ENCODE measurements at regions not wholly inside any gene's neighbourhood (a gene's known extent, or its start where the extent isn't known, plus 50 kb on each side); places are given as distances from the start of the nearest gene placed in this dataset.

DNA sequence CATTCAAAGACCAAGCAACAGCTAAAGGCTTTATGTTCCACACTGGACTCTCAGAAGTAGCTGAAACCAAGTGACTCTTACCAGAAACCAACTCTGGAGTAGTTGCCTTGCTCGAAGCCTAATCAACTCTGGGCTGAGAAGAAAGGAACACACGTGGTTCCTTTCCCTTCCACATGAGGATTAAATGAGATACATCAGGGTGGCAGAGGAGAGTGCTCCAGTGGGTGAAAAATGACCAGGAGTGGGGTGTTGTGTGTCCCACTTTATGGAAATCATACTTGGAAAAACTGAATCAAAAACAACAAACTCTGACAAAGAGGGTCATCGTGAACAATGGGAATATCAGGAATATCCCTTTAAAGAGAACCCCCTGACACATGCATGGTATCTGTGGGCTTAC lies 234.2 kb upstream of the ASIC2 start:
- Histone ChIP-seq H3K36me3 (ENCODE audit: control insufficient read depth, insufficient read depth, low read length) (no peaks in the 10 kb centered on the region), H3K4me3 (replicated peaks in 1 of 4; ENCODE audit: control extremely low read depth in 1 of 4, insufficient read depth in 1 of 4, low read depth in 3 of 4, low read length in 4 of 4) (no peak overlapping the region), H3K9ac (ENCODE audit: insufficient read depth, low read length) (no peak overlapping the region), H2AFZ (ENCODE audit: low read length) (no peak overlapping the region), H3K27ac (ENCODE audit: insufficient read depth, low read length) (no peak overlapping the region), H4K20me1 (ENCODE audit: control insufficient read depth, extremely low read depth, insufficient read depth, low read length) (no peaks in the 10 kb centered on the region), H3K4me2 (ENCODE audit: extremely low read depth, insufficient read depth, low read length) (no peak overlapping the region), H3K79me2 (ENCODE audit: control insufficient read depth, insufficient read depth, low read length) (no peaks in the 10 kb centered on the region), H3K9me3 (ENCODE audit: control insufficient read depth, insufficient read depth, low read depth, low read length) (no peaks in the 10 kb centered on the region), H3K27me3 (ENCODE audit: control insufficient read depth, insufficient read depth, low read length) (no peaks in the 10 kb centered on the region), H3K4me1 (ENCODE audit: control insufficient read depth, extremely low read depth, insufficient read depth, low read length) (no peaks in the 10 kb centered on the region)
- TF ChIP-seq EZH2 (IDR thresholded peaks at IDR 0.05; ENCODE audit: low read length, missing control alignments) (no peak), CTCF (conservative IDR thresholded peaks at IDR 0.05 in 1 of 2, IDR thresholded peaks at IDR 0.05 in 1 of 2; ENCODE audit: low read depth in 1 of 2, low read length in 2 of 2) (no peak)
- DNase-seq (ENCODE audit: low read depth in 2 of 2) = no peak

DNA sequence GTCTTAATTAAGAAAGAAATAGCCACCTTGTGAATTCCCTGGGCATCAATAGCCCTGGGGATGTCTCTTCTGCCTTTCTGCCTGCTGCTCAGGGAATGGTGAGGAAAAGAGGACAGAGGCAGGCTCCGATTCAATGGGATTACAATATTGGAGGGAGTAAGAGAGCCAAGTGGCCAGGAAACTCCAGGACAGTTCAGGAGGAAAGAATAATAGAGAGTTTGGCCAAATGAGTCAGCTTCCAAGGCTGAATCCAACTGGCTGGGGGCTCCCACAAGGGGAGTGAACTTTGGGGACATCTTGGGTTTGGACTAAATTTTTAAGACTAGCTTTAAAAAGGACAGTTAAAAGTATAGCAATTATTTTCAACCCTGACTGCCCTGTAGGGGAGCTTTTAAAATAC lies 235.8 kb upstream of the ASIC2 start:
- Histone ChIP-seq H4K20me1 (ENCODE audit: control insufficient read depth, extremely low read depth, insufficient read depth, low read length) (no peaks in the 10 kb centered on the region), H3K27ac (ENCODE audit: insufficient read depth, low read length) (no peak overlapping the region), H3K36me3 (ENCODE audit: control insufficient read depth, insufficient read depth, low read length) (no peaks in the 10 kb centered on the region), H3K79me2 (ENCODE audit: control insufficient read depth, insufficient read depth, low read length) (no peaks in the 10 kb centered on the region), H2AFZ (ENCODE audit: low read length) (no peak overlapping the region), H3K9me3 (ENCODE audit: control insufficient read depth, insufficient read depth, low read depth, low read length) (no peaks in the 10 kb centered on the region), H3K4me1 (ENCODE audit: control insufficient read depth, extremely low read depth, insufficient read depth, low read length) (no peaks in the 10 kb centered on the region), H3K9ac (ENCODE audit: insufficient read depth, low read length) (no peak overlapping the region), H3K27me3 (ENCODE audit: control insufficient read depth, insufficient read depth, low read length) (no peaks in the 10 kb centered on the region), H3K4me2 (ENCODE audit: extremely low read depth, insufficient read depth, low read length) (no peak overlapping the region), H3K4me3 (replicated peaks in 1 of 4; ENCODE audit: control extremely low read depth in 1 of 4, insufficient read depth in 1 of 4, low read depth in 3 of 4, low read length in 4 of 4) (no peak overlapping the region)
- TF ChIP-seq CTCF (conservative IDR thresholded peaks at IDR 0.05 in 1 of 2, IDR thresholded peaks at IDR 0.05 in 1 of 2; ENCODE audit: low read depth in 1 of 2, low read length in 2 of 2) = no peak
- TF ChIP-seq EZH2 (IDR thresholded peaks at IDR 0.05; ENCODE audit: low read length, missing control alignments) = no peak
- no peak for DNase-seq (ENCODE audit: low read depth in 2 of 2)

DNA sequence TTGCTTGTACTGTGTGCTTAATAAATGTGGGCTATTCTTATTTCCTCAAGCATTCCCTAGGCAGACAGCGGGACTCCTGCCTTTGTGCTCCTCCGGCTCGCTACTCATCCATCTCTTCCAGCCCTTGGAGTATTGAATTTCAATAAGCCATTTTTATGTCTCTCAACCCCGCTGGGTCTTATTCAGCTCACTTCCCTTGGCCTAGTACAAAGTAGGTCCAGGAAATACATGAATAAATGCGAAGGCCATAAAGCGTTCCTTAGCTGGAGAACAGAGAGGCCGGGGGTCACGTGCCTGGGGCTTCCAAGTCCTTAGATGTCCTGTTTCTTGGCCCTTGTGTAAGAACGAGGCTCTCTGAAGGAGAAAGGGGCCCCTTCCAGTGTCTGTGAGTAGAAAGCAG lies 236.7 kb upstream of the ASIC2 start:
- no peak for DNase-seq (ENCODE audit: low read depth in 2 of 2)
- no peak overlapping the region for H2AFZ ChIP-seq (ENCODE audit: low read length)
- H3K4me2 ChIP-seq (ENCODE audit: extremely low read depth, insufficient read depth, low read length) = no peak overlapping the region
- H3K4me3 ChIP-seq (replicated peaks in 1 of 4; ENCODE audit: control extremely low read depth in 1 of 4, insufficient read depth in 1 of 4, low read depth in 3 of 4, low read length in 4 of 4) = no peak overlapping the region
- no peaks in the 10 kb centered on the region for H3K36me3 ChIP-seq (ENCODE audit: control insufficient read depth, insufficient read depth, low read length)
- no peak overlapping the region for H3K9ac ChIP-seq (ENCODE audit: insufficient read depth, low read length)
- no peaks in the 10 kb centered on the region for H3K9me3 ChIP-seq (ENCODE audit: control insufficient read depth, insufficient read depth, low read depth, low read length)
- H3K79me2 ChIP-seq (ENCODE audit: control insufficient read depth, insufficient read depth, low read length) = no peaks in the 10 kb centered on the region
- no peaks in the 10 kb centered on the region for H3K4me1 ChIP-seq (ENCODE audit: control insufficient read depth, extremely low read depth, insufficient read depth, low read length)
- H3K27ac ChIP-seq (ENCODE audit: insufficient read depth, low read length) = no peak overlapping the region
- H3K27me3 ChIP-seq (ENCODE audit: control insufficient read depth, insufficient read depth, low read length) = no peaks in the 10 kb centered on the region
- H4K20me1 ChIP-seq (ENCODE audit: control insufficient read depth, extremely low read depth, insufficient read depth, low read length) = no peaks in the 10 kb centered on the region
- TF ChIP-seq EZH2 (IDR thresholded peaks at IDR 0.05; ENCODE audit: low read length, missing control alignments) (no peak), CTCF (conservative IDR thresholded peaks at IDR 0.05 in 1 of 2, IDR thresholded peaks at IDR 0.05 in 1 of 2; ENCODE audit: low read depth in 1 of 2, low read length in 2 of 2) (no peak)

Measured in fibroblast of lung (primary cell).